ENCODE measurements at regions not wholly inside any gene's neighbourhood (a gene's known extent, or its start where the extent isn't known, plus 50 kb on each side); places are given as distances from the start of the nearest gene placed in this dataset.

- no peak for TF ChIP-seq CTCF (IDR thresholded peaks at IDR 0.05; ENCODE audit: control insufficient read depth, insufficient read depth, low read depth, low read length, missing control alignments)
- no peak for DNase-seq (ENCODE audit: low read depth)
- H3K4me3 ChIP-seq (ENCODE audit: control insufficient read depth, low read depth, low read length), result no peak overlapping the region
Observed at GRCh38 chr10:94208315-94208714, 154.4 kb downstream of the NOC3L start.

- no peak for DNase-seq (ENCODE audit: low read depth)
- TF ChIP-seq CTCF (IDR thresholded peaks at IDR 0.05; ENCODE audit: control insufficient read depth, insufficient read depth, low read depth, low read length, missing control alignments), result no peak
- no peak overlapping the region for H3K4me3 ChIP-seq (ENCODE audit: control insufficient read depth, low read depth, low read length)
Observed at GRCh38 chr10:94210440-94211168, 152.1 kb downstream of the NOC3L start.

GRCh38 chr10:94211169-94211510 lies 151.6 kb downstream of the NOC3L start:
- no peak overlapping the region for H3K4me3 ChIP-seq (ENCODE audit: control insufficient read depth, low read depth, low read length)
- no peak for DNase-seq (ENCODE audit: low read depth)
- no peak for TF ChIP-seq CTCF (IDR thresholded peaks at IDR 0.05; ENCODE audit: control insufficient read depth, insufficient read depth, low read depth, low read length, missing control alignments)

GRCh38 chr10:94213001-94213530 lies 149.7 kb downstream of the NOC3L start:
- DNase-seq (ENCODE audit: low read depth), result no peak
- no peak overlapping the region for H3K4me3 ChIP-seq (ENCODE audit: control insufficient read depth, low read depth, low read length)
- TF ChIP-seq CTCF (IDR thresholded peaks at IDR 0.05; ENCODE audit: control insufficient read depth, insufficient read depth, low read depth, low read length, missing control alignments), result no peak

- no peak for TF ChIP-seq CTCF (IDR thresholded peaks at IDR 0.05; ENCODE audit: control insufficient read depth, insufficient read depth, low read depth, low read length, missing control alignments)
- no peak overlapping the region for H3K4me3 ChIP-seq (ENCODE audit: control insufficient read depth, low read depth, low read length)
- no peak for DNase-seq (ENCODE audit: low read depth)
Observed at GRCh38 chr10:94213980-94214379, 148.8 kb downstream of the NOC3L start.

- DNase-seq (ENCODE audit: low read depth), result no peak
- no peak overlapping the region for H3K4me3 ChIP-seq (ENCODE audit: control insufficient read depth, low read depth, low read length)
- no peak for TF ChIP-seq CTCF (IDR thresholded peaks at IDR 0.05; ENCODE audit: control insufficient read depth, insufficient read depth, low read depth, low read length, missing control alignments)
Observed at GRCh38 chr10:94214481-94214893, 148.3 kb downstream of the NOC3L start.
